ENCODE measurements at regions not wholly inside any gene's neighbourhood (a gene's known extent, or its start where the extent isn't known, plus 50 kb on each side); places are given as distances from the start of the nearest gene placed in this dataset.
"Not testable (repeated sequence)": the region's sequence is repeated elsewhere in the genome, so short reads cannot be mapped to it uniquely, and the experiment has no call there.

- no peak for DNase-seq (ENCODE audit: low spot score)
- CTCF ChIA-PET: interaction anchor here (1.0 kb wide), 1 partner anchor 405 kb away, joined by 9 read pairs; no protein-coding TSS in a partner anchor
- Histone ChIP-seq H3K9me3 (ENCODE audit: low read depth, low read length, poor library complexity, severe bottlenecking) (no peaks in the 10 kb centered on the region), H3K36me3 (ENCODE audit: insufficient read depth, low read length, poor library complexity, severe bottlenecking) (no peaks in the 10 kb centered on the region), H3K4me3 (ENCODE audit: low read depth, low read length, poor library complexity, severe bottlenecking) (no peak overlapping the region), H3K27ac (ENCODE audit: low read depth, low read length, poor library complexity, severe bottlenecking) (no peak overlapping the region), H3K27me3 (replicated peaks; ENCODE audit: insufficient read depth, low read depth, low read length, poor library complexity) (no peaks in the 10 kb centered on the region), H3K4me1 (ENCODE audit: insufficient read depth, low read length, poor library complexity, severe bottlenecking) (no peaks in the 10 kb centered on the region)
- POLR2A ChIA-PET (ENCODE audit: low non-redundant PET): interaction anchor here (0.6 kb wide), 1 partner anchor 15 kb away, joined by 3 read pairs; no protein-coding TSS in a partner anchor
- no TSS peak for BruUV-seq (replicated peaks)
- intact Hi-C loops (cut with micrococcal nuclease; ENCODE audit: unreplicated experiment): no loop called here
- TF ChIP-seq CTCF (conservative IDR thresholded peaks at IDR 0.05; ENCODE audit: low read depth, low read length) (no peak), EZH2 (IDR thresholded peaks at IDR 0.05; ENCODE audit: borderline replicate concordance, low read depth, low read length, poor library complexity, severe bottlenecking) (no peak)
Observed at GRCh38 chr14:51370758-51371386, 130.8 kb downstream of the TMX1 start.

GRCh38 chr14:51377186-51377585 lies 137.1 kb downstream of the TMX1 start:
- H3K27me3 ChIP-seq (replicated peaks; ENCODE audit: insufficient read depth, low read depth, low read length, poor library complexity); H3K9me3 ChIP-seq (ENCODE audit: low read depth, low read length, poor library complexity, severe bottlenecking); H3K4me3 ChIP-seq (ENCODE audit: low read depth, low read length, poor library complexity, severe bottlenecking); H3K36me3 ChIP-seq (ENCODE audit: insufficient read depth, low read length, poor library complexity, severe bottlenecking); H3K4me1 ChIP-seq (ENCODE audit: insufficient read depth, low read length, poor library complexity, severe bottlenecking); CTCF ChIA-PET; H3K27ac ChIP-seq (ENCODE audit: low read depth, low read length, poor library complexity, severe bottlenecking); DNase-seq (ENCODE audit: low spot score); POLR2A ChIA-PET (ENCODE audit: low non-redundant PET); BruUV-seq (replicated peaks); intact Hi-C loops (cut with micrococcal nuclease; ENCODE audit: unreplicated experiment): not testable (repeated sequence)

- DNase-seq (ENCODE audit: low spot score): no peak
- H3K4me3 ChIP-seq (ENCODE audit: low read depth, low read length, poor library complexity, severe bottlenecking): no peak overlapping the region
- intact Hi-C loops (cut with micrococcal nuclease; ENCODE audit: unreplicated experiment): no loop called here
- CTCF ChIA-PET: no interaction called here
- no peaks in the 10 kb centered on the region for H3K36me3 ChIP-seq (ENCODE audit: insufficient read depth, low read length, poor library complexity, severe bottlenecking)
- H3K4me1 ChIP-seq (ENCODE audit: insufficient read depth, low read length, poor library complexity, severe bottlenecking): no peaks in the 10 kb centered on the region
- no peaks in the 10 kb centered on the region for H3K9me3 ChIP-seq (ENCODE audit: low read depth, low read length, poor library complexity, severe bottlenecking)
- no TSS peak for BruUV-seq (replicated peaks)
- POLR2A ChIA-PET (ENCODE audit: low non-redundant PET): no interaction called here
- H3K27ac ChIP-seq (ENCODE audit: low read depth, low read length, poor library complexity, severe bottlenecking): no peak overlapping the region
- TF ChIP-seq CTCF (conservative IDR thresholded peaks at IDR 0.05; ENCODE audit: low read depth, low read length) (no peak), EZH2 (IDR thresholded peaks at IDR 0.05; ENCODE audit: borderline replicate concordance, low read depth, low read length, poor library complexity, severe bottlenecking) (no peak)
- no peaks in the 10 kb centered on the region for H3K27me3 ChIP-seq (replicated peaks; ENCODE audit: insufficient read depth, low read depth, low read length, poor library complexity)
Observed at GRCh38 chr14:51382506-51382905, 142.5 kb downstream of the TMX1 start.

GRCh38 chr14:51386411-51386810 lies 146.4 kb downstream of the TMX1 start:
- ChIA-PET POLR2A (ENCODE audit: low non-redundant PET) (no interaction called here), CTCF (no interaction called here)
- Histone ChIP-seq H3K4me3 (ENCODE audit: low read depth, low read length, poor library complexity, severe bottlenecking) (no peak overlapping the region), H3K36me3 (ENCODE audit: insufficient read depth, low read length, poor library complexity, severe bottlenecking) (no peaks in the 10 kb centered on the region), H3K9me3 (ENCODE audit: low read depth, low read length, poor library complexity, severe bottlenecking) (no peaks in the 10 kb centered on the region), H3K27me3 (replicated peaks; ENCODE audit: insufficient read depth, low read depth, low read length, poor library complexity) (no peaks in the 10 kb centered on the region), H3K27ac (ENCODE audit: low read depth, low read length, poor library complexity, severe bottlenecking) (no peak overlapping the region), H3K4me1 (ENCODE audit: insufficient read depth, low read length, poor library complexity, severe bottlenecking) (no peaks in the 10 kb centered on the region)
- BruUV-seq (replicated peaks): no TSS peak
- TF ChIP-seq CTCF (conservative IDR thresholded peaks at IDR 0.05; ENCODE audit: low read depth, low read length) (no peak), EZH2 (IDR thresholded peaks at IDR 0.05; ENCODE audit: borderline replicate concordance, low read depth, low read length, poor library complexity, severe bottlenecking) (no peak)
- no peak for DNase-seq (ENCODE audit: low spot score)
- intact Hi-C loops (cut with micrococcal nuclease; ENCODE audit: unreplicated experiment): no loop called here

All from A673 (cell line).